ENCODE measurements at regions not wholly inside any gene's neighbourhood (a gene's known extent, or its start where the extent isn't known, plus 50 kb on each side); places are given as distances from the start of the nearest gene placed in this dataset.

- Mint-ChIP-seq H3K9me3 (ENCODE audit: unreplicated experiment) (no peaks in the 10 kb centered on the region), H3K4me3 (ENCODE audit: unreplicated experiment) (no peak overlapping the region), H3K27ac (ENCODE audit: unreplicated experiment) (no peak overlapping the region), H3K4me1 (ENCODE audit: unreplicated experiment) (peaks cover 3% of the 10 kb centered on the region), H3K36me3 (ENCODE audit: unreplicated experiment) (no peaks in the 10 kb centered on the region), H3K27me3 (ENCODE audit: unreplicated experiment) (no peaks in the 10 kb centered on the region)
- DNase-seq (ENCODE audit: extremely low spot score, unreplicated experiment): no peak
- no peak for TF ChIP-seq CTCF (IDR thresholded peaks at IDR 0.05)
These were observed 209.8 kb downstream of the DCDC2C start for GRCh38 chr2:3913166-3913565.

GRCh38 chr2:3914241-3914640 lies 210.9 kb downstream of the DCDC2C start:
- no peak for DNase-seq (ENCODE audit: extremely low spot score, unreplicated experiment)
- Mint-ChIP-seq H3K9me3 (ENCODE audit: unreplicated experiment) (peaks cover 3% of the 10 kb centered on the region), H3K4me3 (ENCODE audit: unreplicated experiment) (no peak overlapping the region), H3K27ac (ENCODE audit: unreplicated experiment) (no peak overlapping the region), H3K27me3 (ENCODE audit: unreplicated experiment) (no peaks in the 10 kb centered on the region), H3K36me3 (ENCODE audit: unreplicated experiment) (no peaks in the 10 kb centered on the region), H3K4me1 (ENCODE audit: unreplicated experiment) (peaks cover 3% of the 10 kb centered on the region)
- no peak for TF ChIP-seq CTCF (IDR thresholded peaks at IDR 0.05)

GRCh38 chr2:3927031-3927430 lies 223.7 kb downstream of the DCDC2C start:
- no peak for DNase-seq (ENCODE audit: extremely low spot score, unreplicated experiment)
- peaks cover 2% of the 10 kb centered on the region for H3K27me3 Mint-ChIP-seq (ENCODE audit: unreplicated experiment)

GRCh38 chr2:3929374-3929773 lies 226.0 kb downstream of the DCDC2C start:
- H3K4me3 Mint-ChIP-seq (ENCODE audit: unreplicated experiment): no peak overlapping the region
- H3K27me3 Mint-ChIP-seq (ENCODE audit: unreplicated experiment): no peaks in the 10 kb centered on the region
- H3K36me3 Mint-ChIP-seq (ENCODE audit: unreplicated experiment): no peaks in the 10 kb centered on the region
- no peak for DNase-seq (ENCODE audit: extremely low spot score, unreplicated experiment)
- peaks cover 7% of the 10 kb centered on the region for H3K9me3 Mint-ChIP-seq (ENCODE audit: unreplicated experiment)
- no peaks in the 10 kb centered on the region for H3K4me1 Mint-ChIP-seq (ENCODE audit: unreplicated experiment)
- no peak for TF ChIP-seq CTCF (IDR thresholded peaks at IDR 0.05)
- no peak overlapping the region for H3K27ac Mint-ChIP-seq (ENCODE audit: unreplicated experiment)

More at GRCh38 chr2:3927031-3927430, 223.7 kb downstream of the DCDC2C start:
- H3K4me1 Mint-ChIP-seq (ENCODE audit: unreplicated experiment): no peaks in the 10 kb centered on the region
- no peaks in the 10 kb centered on the region for H3K36me3 Mint-ChIP-seq (ENCODE audit: unreplicated experiment)
- no peak overlapping the region for H3K27ac Mint-ChIP-seq (ENCODE audit: unreplicated experiment)
- no peak for TF ChIP-seq CTCF (IDR thresholded peaks at IDR 0.05)
- H3K4me3 Mint-ChIP-seq (ENCODE audit: unreplicated experiment): no peak overlapping the region
- no peaks in the 10 kb centered on the region for H3K9me3 Mint-ChIP-seq (ENCODE audit: unreplicated experiment)

- Mint-ChIP-seq H3K27me3 (ENCODE audit: unreplicated experiment) (no peaks in the 10 kb centered on the region), H3K4me3 (ENCODE audit: unreplicated experiment) (no peak overlapping the region), H3K36me3 (ENCODE audit: unreplicated experiment) (no peaks in the 10 kb centered on the region), H3K4me1 (ENCODE audit: unreplicated experiment) (no peaks in the 10 kb centered on the region), H3K9me3 (ENCODE audit: unreplicated experiment) (peaks cover 7% of the 10 kb centered on the region), H3K27ac (ENCODE audit: unreplicated experiment) (no peak overlapping the region)
- no peak for TF ChIP-seq CTCF (IDR thresholded peaks at IDR 0.05)
- DNase-seq (ENCODE audit: extremely low spot score, unreplicated experiment): no peak
These were observed 226.9 kb downstream of the DCDC2C start for GRCh38 chr2:3930246-3930645.

Measured in osteocyte (in vitro differentiated cells).